Stomach (tissue), 4 donors: ENCODE measurements at regions not wholly inside any gene's neighbourhood (a gene's known extent, or its start where the extent isn't known, plus 50 kb on each side); places are given as distances from the start of the nearest gene placed in this dataset.
"Not testable (repeated sequence)": the region's sequence is repeated elsewhere in the genome, so short reads cannot be mapped to it uniquely, and the experiment has no call there.

Source experiments
- EP300 ChIP-seq: sonication (generic); formaldehyde crosslinking; IDR thresholded peaks from one replicate; pipeline ENCODE4 v1.6.1; 2017; ENCODE audit warnings: antibody characterized with exemption
- POLR2AphosphoS5 ChIP-seq, 3 donors: sonication (generic); formaldehyde crosslinking; IDR thresholded peaks; one replicate each; pipeline ENCODE4 v1.6.1; 2016; ENCODE audit warnings: antibody characterized with exemption in 3 of 3
- TF ChIP-seq, protein P1 (sequence below), 7 experiments: fragments of 450-650 bp in 4 of 7; fragments of 200-600 bp in 3 of 7; sonication (generic) in 3 of 7; IDR thresholded peaks; one replicate each; pipeline ENCODE4 v1.5.1; 2016 to 2019; ENCODE audit warnings: antibody characterized with exemption in 7 of 7, control low read depth in 2 of 7, mild to moderate bottlenecking in 1 of 7

DNA sequence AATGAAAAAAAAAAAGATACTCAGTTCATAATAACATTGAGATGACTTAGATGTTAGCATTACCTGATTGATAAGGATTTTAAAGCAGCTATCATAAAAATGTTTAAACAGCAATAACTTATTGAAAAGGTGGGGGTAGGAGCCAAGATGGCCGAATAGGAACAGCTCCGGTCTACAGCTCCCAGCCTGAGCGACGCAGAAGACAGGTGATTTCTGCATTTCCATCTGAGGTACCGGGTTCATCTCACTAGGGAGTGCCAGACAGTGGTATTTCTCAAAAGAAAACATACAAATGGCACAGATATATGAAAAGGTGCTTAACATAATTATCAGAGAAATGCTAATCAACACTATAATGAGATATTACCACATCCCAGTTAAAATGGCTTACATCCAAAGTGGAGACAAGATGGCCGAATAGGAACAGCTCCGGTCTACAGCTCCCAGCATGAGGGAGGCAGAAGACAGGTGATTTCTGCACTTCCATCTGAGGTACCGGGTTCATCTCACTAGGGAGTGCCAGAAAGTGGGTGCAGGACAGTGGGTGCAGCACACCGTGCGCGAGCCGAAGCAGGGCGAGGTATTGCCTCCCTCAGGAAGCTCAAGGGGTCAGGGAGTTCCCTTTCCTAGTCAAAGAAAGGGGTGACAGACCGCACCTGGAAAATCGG, 66.5 kb upstream of the FGF13 start:
- TF ChIP-seq, protein P1, sequence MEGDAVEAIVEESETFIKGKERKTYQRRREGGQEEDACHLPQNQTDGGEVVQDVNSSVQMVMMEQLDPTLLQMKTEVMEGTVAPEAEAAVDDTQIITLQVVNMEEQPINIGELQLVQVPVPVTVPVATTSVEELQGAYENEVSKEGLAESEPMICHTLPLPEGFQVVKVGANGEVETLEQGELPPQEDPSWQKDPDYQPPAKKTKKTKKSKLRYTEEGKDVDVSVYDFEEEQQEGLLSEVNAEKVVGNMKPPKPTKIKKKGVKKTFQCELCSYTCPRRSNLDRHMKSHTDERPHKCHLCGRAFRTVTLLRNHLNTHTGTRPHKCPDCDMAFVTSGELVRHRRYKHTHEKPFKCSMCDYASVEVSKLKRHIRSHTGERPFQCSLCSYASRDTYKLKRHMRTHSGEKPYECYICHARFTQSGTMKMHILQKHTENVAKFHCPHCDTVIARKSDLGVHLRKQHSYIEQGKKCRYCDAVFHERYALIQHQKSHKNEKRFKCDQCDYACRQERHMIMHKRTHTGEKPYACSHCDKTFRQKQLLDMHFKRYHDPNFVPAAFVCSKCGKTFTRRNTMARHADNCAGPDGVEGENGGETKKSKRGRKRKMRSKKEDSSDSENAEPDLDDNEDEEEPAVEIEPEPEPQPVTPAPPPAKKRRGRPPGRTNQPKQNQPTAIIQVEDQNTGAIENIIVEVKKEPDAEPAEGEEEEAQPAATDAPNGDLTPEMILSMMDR (IDR thresholded peaks at IDR 0.05): not testable (repeated sequence)
- not testable (repeated sequence) for TF ChIP-seq POLR2AphosphoS5 (IDR thresholded peaks at IDR 0.05); EP300
